ENCODE measurements at regions not wholly inside any gene's neighbourhood (a gene's known extent, or its start where the extent isn't known, plus 50 kb on each side); places are given as distances from the start of the nearest gene placed in this dataset.

DNA sequence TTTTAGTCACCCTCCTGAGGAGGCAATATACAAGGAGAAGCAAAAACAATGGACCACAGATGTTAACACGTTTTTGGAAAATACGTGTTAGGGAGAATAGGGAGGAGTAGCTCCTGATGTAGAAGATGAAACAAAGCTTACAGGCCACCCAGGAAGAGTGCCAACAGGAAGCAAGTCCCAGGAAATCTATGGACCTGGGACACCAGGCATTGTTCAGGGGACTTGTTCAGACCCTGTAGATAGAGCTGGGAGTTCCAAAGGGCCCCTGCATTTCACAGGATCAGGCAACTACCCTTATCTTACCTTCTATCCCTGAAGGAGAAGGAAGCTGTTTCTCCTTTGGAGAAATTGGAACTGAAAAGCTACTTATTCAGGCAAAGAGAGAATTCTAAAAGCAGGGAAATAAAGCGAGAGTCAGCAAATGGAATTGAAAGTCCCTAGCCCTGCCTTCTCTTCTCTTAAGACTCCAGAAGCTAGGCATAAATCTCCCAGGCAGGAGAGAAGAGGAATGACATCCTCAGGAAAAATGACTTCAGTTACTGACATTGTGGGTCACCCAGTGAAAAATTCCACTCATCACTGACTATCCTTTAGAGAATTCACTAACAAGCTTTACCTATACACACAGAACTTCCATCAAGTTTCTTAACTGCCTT is 77.7 kb upstream of the FAM3C start:
- TF ChIP-seq POLR2A (IDR thresholded peaks at IDR 0.05) (no peak), CTCF (IDR thresholded peaks at IDR 0.05) (no peak)

Data from esophagus squamous epithelium (tissue), 4 donors.